GM19438 (cell line): ENCODE measurements at regions not wholly inside any gene's neighbourhood (a gene's known extent, or its start where the extent isn't known, plus 50 kb on each side); places are given as distances from the start of the nearest gene placed in this dataset.

Experiments
- ATAC-seq: cut with Tn5 transposase; IDR thresholded peaks from one replicate; pipeline ENCODE4 v1.9.1; 2021; ENCODE audit warnings: low read depth; ENCODE audit not compliant: unreplicated experiment

- no peak for ATAC-seq
These were observed 109.4 kb upstream of the SSTR1 start for GRCh38 chr14:38098074-38098836.

DNA sequence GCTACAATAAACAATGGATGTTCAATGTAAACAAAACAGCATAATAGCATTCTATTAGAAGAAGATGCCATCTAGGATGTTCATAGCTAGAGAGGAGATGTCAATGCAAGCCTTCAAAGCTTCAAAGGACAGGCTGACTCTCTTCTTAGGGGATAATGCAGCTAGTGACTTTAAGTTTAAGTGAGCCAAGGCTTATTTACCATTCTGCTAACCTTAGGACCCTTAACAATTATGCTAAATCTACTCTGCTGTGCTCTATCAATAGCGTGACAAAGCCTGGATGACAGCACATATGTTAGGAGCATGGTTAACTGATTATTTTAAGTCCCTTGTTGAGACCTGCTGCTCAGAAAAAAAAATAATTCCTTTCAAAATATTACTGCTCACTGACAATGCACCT is 106.0 kb upstream of the SSTR1 start:
- no peak for ATAC-seq

DNA sequence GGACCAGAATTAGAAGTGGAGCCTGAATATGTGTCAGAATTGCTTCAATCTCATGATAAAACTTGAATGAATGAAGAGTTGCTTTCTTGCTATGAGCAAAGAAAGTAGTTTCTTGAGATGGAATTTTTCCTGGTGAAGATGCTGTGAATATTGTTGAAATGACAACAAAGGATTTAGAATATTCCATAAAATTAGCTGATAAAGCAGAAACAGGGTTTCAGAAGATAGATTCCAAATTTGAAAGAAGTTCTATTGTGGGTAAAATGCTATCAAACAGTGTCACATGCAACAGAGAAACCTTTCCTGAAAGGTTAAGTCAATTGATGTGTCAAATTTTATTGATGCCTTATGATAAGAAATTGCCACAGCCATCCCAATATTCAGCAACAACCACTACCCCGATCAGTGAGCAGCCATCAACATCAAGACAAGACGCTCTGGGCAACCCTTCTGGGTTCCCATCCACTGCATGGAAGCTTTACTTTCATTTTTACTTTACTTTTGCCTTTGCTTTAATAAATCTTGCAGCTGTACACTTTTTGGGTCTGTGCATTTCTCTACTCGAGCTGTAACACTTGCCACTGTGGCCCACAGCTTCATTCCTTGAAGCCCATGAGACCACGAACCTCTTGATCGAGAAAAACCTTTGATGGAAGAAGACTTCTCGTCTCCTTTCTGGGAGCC is 104.0 kb upstream of the SSTR1 start:
- ATAC-seq = no peak

- ATAC-seq = no peak
These were observed 102.5 kb upstream of the SSTR1 start for GRCh38 chr14:38105106-38105702.

GRCh38 chr14:38107216-38107631 is 100.5 kb upstream of the SSTR1 start:
- no peak for ATAC-seq

GRCh38 chr14:38108681-38109080 is 99.0 kb upstream of the SSTR1 start:
- ATAC-seq = no peak

DNA sequence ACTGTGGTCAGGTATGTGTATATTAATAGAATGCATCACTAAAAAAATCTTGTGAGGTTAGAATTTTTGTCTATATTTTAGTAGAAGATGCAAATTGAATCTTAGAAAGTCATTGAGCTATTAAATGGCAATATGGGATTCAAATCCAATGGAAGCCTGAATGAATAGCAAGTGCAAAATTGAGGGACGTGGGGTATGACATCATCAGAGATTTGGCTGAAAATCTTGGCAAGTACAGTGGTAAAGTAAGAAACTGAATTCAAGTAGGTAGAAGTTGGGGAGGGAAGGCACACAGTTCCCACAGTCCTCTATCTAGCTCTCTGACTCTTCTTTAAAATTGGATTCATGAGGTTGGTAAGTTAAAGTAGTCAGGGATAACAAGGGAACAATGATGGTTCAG is 97.4 kb upstream of the SSTR1 start:
- ATAC-seq = no peak

DNA sequence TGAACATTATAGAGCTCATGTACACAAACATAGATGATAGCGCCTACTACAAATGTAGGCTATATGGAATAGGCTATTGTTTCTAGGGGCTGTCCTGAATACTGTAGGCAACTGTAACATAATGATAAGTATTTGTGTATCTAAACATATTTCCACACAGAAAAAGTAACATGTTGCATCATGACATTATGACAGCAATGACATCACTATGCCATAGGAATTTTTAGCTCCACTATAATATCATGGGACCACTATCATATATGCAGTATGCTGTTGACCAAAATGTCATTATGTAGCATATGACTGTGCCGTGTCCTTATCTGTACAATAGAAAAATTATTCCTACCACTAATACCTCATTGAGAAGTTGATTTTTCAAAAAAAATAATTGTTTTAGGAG is 96.7 kb upstream of the SSTR1 start:
- no peak for ATAC-seq

- ATAC-seq = no peak
These were observed 94.2 kb upstream of the SSTR1 start for GRCh38 chr14:38113546-38113945.

DNA sequence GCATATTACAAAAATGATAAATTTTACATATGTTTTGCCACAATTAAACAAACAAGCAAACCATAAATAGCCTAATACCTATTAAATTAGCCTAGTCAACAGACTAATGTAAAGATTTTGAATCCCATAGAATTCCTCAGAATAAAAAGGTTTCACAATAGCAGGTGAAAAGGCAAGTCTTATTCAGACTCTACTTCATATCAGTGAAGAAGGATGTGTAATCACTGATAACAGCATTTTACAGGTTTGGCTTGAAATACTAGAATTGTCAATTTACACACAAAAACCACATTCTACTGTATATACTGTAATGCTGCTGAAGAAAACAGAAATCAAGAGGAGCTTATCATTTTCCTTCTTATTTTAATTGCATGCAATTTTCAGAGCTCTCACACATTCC is 90.8 kb upstream of the SSTR1 start:
- ATAC-seq = no peak

DNA sequence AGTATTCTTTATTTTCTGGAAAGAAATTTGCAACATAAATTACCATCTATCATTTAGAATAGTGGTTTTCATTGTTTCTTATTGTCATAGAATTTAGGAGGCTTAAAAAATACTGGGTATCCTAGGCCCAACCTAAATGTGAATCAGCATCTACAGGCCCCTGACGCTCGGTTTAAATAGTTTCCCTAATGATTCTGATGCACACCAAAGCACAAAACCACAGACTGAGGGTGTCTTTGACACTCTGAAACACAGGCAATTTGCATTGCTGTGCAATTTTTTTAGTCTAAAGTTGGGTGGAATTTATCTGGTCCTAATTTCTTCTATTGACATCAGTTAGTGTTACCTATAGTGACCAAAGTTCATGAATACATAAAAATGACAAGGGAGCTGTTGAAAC is 87.6 kb upstream of the SSTR1 start:
- no peak for ATAC-seq

DNA sequence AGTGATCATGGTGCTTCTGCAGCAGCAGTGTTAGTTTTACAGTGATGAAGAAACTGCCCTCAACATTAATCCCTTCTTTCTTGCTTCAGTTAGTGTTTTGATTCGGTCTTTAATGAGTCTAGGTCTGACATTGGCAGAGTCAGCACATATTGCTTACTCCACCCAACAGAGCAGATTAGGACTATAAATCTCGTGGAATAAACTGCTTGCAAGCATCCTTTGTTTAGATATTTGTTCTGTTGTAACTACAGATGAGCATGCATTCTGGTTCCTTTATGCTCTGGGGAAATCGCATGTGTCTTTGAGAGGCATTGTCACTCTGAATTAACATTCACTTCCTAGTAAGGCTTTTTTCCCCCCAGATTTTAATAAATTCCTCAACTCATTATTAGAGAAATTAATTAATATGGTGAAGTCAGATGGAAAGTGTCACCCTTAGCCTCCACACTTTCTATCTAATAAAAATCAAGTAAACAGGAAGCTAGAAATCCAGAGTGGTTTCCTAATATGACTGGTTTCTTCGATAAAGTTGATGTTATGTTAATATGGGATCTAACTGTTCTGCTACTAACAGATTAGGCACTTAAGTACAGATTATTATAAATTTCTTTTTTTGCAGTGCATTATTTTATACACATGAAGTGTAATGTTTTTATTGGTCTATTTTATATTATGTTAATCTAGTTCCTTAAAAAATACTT is 86.2 kb upstream of the SSTR1 start:
- ATAC-seq = no peak

GRCh38 chr14:38122241-38122640 is 85.5 kb upstream of the SSTR1 start:
- ATAC-seq = no peak

DNA sequence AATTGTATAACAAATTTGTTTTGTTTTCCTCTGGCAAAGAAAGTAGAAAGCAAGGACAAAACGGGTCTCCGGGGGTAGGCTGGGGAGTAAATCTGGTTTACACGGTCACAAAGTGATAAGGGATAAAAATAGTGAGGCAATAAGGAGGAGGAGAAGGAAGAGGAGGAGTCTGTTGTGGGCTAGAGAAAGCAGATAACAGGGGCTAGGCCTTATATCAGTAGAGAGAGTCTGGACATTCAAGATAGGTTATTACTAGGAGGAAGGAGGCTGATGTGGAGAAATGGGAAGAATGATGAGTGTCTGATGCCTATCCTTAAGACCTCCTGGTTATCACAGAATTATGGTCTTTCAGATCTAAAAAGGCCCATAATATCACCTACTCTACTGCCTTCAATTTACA is 83.2 kb upstream of the SSTR1 start:
- ATAC-seq = no peak

- ATAC-seq = no peak
These were observed 82.1 kb upstream of the SSTR1 start for GRCh38 chr14:38125481-38126037.

DNA sequence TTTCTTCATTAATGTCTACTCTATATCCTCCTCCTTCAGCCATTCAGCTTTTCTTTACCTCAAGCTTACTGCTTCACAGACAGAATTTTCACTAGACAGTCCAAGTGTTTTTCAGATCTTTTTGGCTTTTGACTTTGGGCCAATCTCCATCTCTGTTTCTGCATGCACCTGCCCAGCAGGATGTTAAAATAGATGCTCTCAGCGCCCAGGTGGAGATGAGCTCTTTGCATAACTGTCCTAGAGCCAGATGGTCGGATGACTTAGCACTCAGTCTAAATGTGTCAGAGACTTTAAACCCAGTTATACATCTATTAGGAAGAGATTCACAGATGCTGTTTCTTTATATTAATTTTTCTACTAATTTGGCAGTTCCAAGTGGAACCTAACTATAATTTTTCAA is 80.3 kb upstream of the SSTR1 start:
- no peak for ATAC-seq

DNA sequence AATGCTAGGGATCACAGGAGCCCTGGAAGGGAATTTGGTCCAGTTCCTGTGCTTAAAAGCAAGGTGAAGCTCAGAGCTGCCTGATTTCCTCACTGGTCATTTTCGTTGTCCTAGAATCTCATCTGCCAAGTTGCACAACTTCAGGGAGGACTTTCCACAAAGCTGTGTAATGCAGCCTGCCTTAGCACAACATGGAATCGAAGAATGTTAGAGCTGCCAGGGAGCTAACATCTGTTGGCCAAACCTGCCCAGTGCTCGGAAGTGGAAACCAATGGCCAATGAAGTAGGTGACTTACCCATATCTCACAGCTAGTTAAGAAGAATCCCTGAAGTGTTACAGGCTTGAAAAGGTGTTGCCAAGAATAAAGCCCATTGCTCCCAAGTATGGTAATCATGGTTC is 79.9 kb upstream of the SSTR1 start:
- ATAC-seq = no peak

GRCh38 chr14:38128640-38129039 is 79.1 kb upstream of the SSTR1 start:
- no peak for ATAC-seq

GRCh38 chr14:38129192-38129591 is 78.5 kb upstream of the SSTR1 start:
- no peak for ATAC-seq

DNA sequence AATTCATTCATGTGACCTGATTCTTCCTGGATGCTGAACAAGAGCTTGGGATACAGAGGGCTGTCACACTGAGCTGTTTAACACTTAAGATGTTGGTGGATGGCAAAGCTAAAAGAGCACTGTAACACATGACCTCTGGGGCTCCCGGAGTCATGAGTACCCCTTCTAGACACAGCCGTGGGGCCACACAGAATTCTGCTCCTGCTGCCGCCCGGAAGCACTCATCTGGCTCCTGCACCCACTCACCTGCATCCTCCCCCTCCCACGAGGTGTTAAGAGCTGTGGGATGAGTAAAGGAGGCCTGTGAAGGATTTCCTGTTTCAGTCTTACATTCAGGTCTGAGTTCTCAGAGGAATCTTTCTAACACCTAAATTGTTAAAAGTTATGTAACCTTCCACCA is 78.0 kb upstream of the SSTR1 start:
- no peak for ATAC-seq

- no peak for ATAC-seq
These were observed 73.2 kb upstream of the SSTR1 start for GRCh38 chr14:38134416-38135030.
